Stimulated activated CD4-positive, alpha-beta T cell treated with anti-CD3 and anti-CD28 coated beads, TNF-alpha, amount 100 ng/mL, for 48 hours (primary cell): ENCODE measurements at regions not wholly inside any gene's neighbourhood (a gene's known extent, or its start where the extent isn't known, plus 50 kb on each side); places are given as distances from the start of the nearest gene placed in this dataset.
A peak's percentile ranks its signal among the peaks of the same experiment; 100 is the strongest.
"Not testable (repeated sequence)": the region's sequence is repeated elsewhere in the genome, so short reads cannot be mapped to it uniquely, and the experiment has no call there.

Experiments used
- DNase-seq, 3 donors: peaks; one replicate each; pipeline ENCODE4 v3.0.0-alpha.2; 2020; ENCODE audit warnings: low read depth in 3 of 3

DNA sequence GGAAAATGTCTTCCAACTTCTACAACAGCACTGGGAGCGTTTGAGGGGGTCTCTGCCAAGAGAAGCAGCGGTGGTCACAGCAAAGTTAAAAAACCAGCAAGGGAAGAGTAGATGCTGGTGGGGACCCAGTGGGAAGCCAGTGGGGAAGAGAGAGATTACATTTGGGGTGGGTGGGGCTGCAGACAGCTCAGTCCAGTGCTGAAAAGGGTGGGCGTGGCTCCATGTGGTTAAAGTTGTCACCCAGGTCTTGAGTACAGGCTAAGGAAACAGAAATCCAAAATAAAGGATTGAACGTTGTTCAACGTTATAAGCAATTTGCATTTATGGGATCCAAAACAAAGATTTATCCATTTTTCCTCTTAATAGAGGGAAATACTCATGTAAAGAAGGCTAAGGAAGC, 106.3 kb upstream of the LY86 start:
- DNase-seq: no peak

DNA sequence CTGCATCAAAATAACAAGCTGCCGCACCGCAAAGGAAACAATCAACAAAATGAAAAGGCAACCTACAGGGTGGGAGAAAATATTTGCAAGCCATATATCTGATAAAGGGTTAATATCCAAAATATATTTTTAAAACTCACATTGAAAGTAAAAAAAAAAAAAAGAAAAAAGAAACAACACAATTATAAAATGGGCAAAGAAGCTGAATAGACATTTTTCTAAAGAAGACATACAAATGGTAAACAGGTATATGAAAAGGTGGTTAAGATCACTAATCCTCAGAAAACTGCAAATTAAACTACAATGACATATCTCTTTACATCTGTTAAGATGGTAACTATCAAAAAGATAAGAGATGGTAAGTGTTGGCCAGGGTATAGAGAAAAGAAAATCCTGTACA, 105.4 kb upstream of the LY86 start:
- no peak for DNase-seq

- no peak for DNase-seq
Observed at GRCh38 chr6:6483733-6484132, 104.8 kb upstream of the LY86 start.

DNA sequence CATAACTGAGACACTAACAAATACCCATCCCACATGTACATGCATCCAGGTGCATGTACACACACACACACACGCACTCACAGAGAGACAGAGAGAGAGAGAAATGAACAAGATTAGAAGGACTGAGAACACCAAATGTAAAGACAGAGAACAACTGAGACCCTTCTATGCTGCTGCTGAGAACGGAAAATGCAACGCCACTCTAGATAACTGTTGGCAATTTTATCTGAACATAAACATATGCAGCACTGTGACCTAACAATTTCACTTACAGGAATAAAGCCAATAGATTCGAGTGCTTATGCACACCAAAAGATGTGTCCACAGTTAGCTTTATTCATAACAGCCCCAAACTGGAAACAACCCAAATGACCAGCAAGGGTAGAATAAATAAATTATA, 103.8 kb upstream of the LY86 start:
- DNase-seq: no peak

DNA sequence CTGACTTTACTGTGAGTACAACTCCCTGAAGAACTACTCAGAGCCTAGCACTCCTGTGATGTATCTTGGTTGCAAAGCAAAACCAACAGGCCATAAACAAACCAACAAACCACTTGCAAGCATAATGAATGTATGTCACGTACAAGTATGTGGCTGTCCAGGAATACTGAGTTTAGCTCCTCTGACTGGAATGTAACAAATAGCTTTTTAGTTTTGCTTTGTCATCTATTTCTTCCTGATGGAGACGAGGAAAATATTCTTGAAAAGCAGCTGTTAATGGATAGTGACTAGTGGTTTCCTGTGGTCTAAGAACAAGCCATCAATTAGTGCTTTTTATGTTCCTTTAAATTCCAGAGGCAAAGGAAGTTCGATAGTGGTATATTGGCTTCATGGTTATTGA, 101.9 kb upstream of the LY86 start:
- no peak for DNase-seq

DNA sequence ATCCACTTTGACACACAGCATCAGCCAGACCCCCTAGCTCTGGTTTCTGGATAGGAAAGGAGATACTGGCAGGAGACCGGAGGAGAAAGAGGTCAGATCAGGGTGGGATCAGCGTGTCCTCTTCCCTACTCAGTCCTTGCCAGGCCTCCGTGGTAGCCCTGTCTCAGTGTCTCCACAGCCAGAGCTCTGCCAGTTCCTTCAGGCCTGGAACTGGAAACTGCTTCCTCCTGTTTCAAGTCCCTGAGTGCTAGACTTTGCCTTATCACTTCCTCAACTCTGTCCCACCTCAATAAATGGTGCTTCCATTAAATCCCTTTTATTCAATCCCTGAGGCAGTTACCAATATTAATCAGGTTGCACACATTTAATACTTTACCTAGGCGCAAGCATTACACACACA, 96.8 kb upstream of the LY86 start:
- no peak for DNase-seq

DNA sequence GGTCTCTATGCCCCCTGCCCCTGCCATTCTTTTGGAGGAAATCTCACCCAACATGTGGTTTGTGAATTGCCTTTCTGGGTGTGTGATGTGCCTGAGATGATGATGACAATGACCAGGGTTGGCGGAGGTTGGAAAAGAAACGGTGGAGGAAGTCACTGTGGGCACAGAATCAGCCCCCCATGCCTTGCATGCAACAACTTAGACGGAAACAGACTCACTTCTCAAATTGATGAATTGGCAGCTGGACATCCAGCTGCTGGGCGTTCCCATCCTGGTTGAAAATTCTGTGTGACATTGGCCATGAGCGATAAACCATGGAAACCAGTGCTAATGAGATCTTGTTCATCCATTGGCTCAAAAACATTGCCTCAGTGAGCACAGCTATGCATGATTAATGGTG, 95.8 kb upstream of the LY86 start:
- DNase-seq: no peak

GRCh38 chr6:6494139-6494538, 94.4 kb upstream of the LY86 start:
- DNase-seq: not testable (repeated sequence)

- DNase-seq: peak in 1 of 3 donors; percentile 34
Observed at GRCh38 chr6:6494677-6495076, 93.8 kb upstream of the LY86 start.

GRCh38 chr6:6495851-6496250, 92.7 kb upstream of the LY86 start:
- no peak for DNase-seq

DNA sequence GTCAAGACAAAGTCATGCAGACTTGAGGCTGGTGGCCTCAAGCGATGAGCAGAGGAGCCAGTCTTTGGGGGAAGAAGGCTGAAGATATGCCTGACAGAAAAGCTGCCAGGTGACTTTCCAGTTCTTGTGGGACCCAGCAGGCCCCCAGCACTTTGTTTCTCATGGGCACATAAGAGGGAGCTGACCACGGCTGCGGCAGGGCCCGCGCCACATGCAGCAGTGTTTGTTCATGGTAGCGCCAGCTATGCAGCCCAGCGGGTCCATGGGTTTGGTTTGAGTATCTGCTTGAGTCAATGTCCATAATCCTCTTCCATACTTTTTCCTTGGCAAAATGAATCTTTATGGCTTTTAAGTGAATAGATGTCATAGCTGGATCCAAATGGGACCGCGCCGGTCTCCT, 91.0 kb upstream of the LY86 start:
- no peak for DNase-seq

GRCh38 chr6:6497976-6498375, 90.5 kb upstream of the LY86 start:
- DNase-seq: no peak

DNA sequence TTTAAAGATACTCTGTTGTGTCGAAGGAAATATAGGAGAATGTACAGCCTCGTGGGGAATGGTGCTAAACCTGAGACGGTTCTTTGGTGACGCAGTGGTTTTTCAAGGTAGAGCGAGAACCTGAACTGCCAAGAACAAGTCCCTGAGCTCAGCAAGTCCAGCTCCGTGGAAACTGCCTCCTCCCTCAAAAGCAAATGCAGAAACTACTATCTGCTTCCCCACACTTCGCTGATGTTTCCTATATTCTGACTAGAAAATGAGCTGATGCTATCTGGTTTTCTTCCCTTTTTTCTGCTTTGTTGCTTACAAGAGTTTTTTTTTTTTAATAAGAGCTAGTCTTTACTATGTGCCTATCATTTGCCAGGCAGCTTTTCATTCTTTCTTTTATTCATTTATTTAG, 85.3 kb upstream of the LY86 start:
- DNase-seq: no peak

DNA sequence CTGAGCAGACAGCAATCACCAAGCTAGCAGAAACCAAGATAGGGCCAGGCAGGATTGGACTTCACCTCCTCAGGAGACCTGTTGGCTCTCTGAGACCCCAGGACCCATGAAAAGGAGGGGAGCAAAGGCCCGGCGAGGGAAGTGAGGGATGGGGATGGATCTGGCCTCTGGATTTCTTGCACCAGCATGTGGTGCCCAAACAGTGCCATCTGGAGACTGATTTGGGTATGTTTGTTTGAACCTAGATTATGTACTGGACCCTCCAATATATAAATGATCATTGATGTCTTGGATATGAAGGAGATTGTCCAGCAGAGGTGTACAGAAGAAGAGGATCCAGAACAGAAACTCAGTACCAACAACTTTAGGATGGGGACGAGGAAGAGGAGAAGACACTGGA, 83.4 kb upstream of the LY86 start:
- no peak for DNase-seq

DNA sequence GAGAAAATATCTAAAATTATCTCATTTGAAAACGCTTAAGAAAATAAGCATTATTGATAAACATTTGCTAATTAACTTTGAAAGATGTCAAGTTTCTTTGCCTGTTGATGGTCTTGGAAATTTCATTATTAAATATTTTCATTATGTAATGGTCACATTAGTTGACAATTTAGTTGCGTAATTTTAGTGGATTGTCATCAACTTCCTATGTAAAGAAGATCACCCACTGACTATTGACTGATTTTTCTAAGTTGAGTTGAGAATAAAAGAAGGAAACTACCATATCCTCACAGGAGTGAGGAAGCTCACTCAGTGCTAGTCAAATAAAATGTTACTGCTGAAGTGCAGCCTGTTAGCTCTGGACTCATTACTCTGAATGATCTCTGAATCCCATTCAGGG, 79.9 kb upstream of the LY86 start:
- no peak for DNase-seq

- DNase-seq: no peak
Observed at GRCh38 chr6:6509284-6509683, 79.2 kb upstream of the LY86 start.

- DNase-seq: no peak
Observed at GRCh38 chr6:6512711-6513110, 75.8 kb upstream of the LY86 start.

GRCh38 chr6:6515691-6516607, 72.6 kb upstream of the LY86 start:
- DNase-seq: peak; percentile 37 to 54 (median 46)

DNA sequence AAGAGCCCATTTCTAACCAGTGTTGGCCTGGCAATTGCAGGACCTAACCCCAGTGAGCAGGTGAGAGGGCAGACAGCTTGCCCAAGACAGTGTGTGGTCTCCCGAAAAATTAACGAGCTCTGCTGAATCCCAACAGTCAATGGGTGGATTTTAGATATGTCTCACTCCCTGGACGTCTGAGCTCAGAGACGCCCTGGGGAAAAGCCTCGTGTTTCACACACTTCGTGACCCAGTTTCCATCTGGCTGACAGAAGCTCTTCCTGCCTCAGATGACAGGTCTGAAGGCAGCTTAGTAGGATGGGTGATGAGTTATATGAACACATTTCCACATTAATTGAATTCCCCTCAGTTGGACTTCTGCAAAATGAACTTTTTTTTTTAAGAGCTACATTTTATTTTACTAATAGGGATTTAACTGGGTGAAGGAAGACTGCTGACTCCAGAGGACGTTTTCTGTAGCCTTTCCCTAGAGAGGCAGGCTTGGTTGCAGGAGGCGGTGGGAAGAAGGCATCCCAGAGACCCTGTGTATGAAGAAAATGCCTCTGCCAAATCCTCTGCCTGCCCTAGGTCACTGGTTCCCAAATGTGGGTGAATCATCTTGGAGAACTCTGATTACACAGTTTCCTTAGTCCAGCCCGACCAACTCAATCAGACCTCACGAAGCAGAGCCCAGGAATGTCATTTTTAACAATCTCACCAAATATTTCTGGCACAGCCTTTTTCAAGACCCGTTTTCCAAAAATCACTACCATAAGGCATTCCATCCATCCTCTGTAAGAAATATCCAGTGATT, 71.7 kb upstream of the LY86 start:
- DNase-seq: no peak

DNA sequence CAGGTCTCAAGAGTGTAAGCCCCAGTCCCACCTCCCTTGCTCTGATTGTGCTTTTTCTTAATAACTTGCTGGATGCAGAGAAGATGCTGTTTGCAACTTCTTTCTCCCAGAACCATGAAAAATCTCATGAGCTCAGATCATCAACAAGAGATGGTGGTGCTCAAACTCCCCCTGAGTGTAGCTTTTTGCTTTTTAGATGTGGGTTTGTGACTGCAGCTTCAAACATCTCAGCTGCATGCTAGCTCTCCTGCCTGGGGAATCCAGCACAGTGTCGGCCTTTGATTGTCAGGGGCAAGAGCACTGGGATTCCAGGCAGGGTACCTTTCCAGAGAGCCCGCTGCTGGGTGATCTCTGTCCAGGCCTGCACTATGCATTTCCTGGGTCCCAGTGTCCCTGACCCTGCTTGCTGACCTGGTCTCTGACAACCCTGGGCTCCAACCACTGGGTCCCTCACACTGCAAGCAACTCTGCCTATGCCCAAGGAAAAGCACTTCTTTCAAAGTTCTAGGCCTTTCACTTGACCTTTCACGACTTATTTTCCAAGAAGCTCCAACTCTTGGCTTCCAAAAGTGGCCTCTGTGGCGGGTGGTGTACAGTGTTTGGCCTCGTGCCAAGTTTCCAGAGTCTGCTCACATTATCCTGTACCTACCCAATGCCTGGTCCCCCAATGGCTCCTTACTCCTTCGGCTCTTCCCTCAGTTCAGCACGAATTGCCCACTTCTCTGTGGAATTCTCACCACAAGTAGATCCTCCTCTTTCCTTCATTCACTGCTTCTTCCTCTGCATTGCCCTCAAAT, 69.7 kb upstream of the LY86 start:
- no peak for DNase-seq

DNA sequence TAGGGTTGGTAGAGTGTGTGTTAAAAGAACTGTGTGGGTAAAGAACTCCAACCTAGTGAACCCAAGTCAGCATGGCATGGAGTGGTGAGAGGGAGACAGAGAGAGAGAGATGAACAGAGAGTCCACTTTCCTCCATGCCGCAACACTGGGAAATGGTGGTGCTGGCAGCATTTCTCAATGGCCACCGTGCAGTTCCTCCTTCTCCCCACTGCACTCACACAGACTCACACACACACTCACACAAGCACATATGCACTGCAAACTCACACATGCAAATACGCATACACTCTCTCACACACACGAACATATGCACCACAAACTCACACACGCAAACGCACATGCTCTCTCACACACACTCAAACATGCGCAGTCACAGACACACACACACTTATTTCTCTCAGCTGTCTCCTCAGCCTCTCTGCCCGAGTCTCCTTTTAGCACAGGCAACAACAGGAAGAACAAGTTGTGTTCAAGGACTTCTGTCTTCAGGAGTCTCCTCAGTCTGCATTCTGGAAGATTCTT, 66.5 kb upstream of the LY86 start:
- DNase-seq: no peak

DNA sequence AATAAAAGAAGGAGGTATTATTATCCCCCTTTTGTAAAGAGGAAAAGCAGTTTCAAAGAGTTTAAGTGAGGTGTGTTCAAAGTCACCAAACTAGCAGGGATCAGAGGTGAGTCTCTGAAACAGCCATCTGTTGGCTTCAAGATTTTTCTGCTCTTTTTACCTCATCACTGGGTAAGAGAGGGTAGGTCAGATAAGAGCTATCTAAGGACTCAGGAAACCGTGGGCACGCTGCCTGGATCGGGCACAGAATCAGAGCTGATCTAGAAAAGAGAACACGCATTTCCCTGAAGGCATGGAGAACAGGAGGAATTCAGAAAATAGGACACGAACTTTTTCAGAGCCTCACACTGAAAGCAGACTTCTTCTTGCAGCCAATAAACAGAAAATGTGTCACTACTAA, 65.8 kb upstream of the LY86 start:
- no peak for DNase-seq
